ENCODE measurements at regions not wholly inside any gene's neighbourhood (a gene's known extent, or its start where the extent isn't known, plus 50 kb on each side); places are given as distances from the start of the nearest gene placed in this dataset.

DNA sequence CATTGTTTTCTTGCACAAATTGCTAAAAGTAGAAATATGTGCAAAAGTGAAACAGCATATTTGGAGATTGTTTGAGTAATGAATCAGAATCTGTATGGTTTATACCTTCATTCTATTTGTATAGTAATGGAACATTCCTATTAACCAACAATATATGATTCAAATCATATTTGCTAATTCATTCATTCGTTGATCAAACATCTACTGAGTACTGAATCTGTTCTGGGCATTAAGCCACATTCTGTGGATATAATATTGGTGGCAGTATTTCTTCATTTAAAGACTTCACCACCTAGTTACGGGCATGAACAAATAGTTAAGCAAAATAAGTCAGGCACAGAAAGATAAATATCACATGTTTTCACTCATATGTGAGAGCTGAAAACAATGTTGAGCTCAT lies 385.7 kb downstream of the MTRR start:
- TF ChIP-seq POLR2A (IDR thresholded peaks at IDR 0.05), result no peak
- TF ChIP-seq, protein P1, sequence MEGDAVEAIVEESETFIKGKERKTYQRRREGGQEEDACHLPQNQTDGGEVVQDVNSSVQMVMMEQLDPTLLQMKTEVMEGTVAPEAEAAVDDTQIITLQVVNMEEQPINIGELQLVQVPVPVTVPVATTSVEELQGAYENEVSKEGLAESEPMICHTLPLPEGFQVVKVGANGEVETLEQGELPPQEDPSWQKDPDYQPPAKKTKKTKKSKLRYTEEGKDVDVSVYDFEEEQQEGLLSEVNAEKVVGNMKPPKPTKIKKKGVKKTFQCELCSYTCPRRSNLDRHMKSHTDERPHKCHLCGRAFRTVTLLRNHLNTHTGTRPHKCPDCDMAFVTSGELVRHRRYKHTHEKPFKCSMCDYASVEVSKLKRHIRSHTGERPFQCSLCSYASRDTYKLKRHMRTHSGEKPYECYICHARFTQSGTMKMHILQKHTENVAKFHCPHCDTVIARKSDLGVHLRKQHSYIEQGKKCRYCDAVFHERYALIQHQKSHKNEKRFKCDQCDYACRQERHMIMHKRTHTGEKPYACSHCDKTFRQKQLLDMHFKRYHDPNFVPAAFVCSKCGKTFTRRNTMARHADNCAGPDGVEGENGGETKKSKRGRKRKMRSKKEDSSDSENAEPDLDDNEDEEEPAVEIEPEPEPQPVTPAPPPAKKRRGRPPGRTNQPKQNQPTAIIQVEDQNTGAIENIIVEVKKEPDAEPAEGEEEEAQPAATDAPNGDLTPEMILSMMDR (IDR thresholded peaks at IDR 0.05), result no peak
- TF ChIP-seq POLR2AphosphoS5 (IDR thresholded peaks at IDR 0.05), result no peak

Data from transverse colon (tissue), 4 donors.